Fibroblast of skin of scalp (primary cell): ENCODE measurements at regions not wholly inside any gene's neighbourhood (a gene's known extent, or its start where the extent isn't known, plus 50 kb on each side); places are given as distances from the start of the nearest gene placed in this dataset.

Experiments used
- DNase-seq: peaks from one replicate; pipeline ENCODE4 v3.0.0-alpha.2; 2013

DNA sequence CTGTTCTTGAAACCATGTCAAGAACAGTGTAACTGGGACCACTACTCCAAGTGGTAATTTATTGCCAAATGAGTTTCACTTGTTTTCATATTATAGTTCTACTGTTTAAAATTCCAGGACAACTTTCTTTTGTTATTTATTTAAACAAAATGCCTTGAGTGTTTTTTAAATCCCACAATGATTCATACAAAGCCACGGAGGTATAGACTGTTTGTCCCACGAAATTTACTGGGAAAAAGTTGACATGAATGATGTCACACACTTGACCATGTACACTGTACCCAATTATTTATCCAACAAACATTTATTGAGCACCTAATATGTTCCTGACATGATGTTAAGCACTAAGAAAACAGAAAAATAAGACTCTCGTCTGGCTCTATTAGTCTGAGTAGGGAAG, 243.9 kb upstream of the SIX2 start:
- DNase-seq: peak; percentile 30

DNA sequence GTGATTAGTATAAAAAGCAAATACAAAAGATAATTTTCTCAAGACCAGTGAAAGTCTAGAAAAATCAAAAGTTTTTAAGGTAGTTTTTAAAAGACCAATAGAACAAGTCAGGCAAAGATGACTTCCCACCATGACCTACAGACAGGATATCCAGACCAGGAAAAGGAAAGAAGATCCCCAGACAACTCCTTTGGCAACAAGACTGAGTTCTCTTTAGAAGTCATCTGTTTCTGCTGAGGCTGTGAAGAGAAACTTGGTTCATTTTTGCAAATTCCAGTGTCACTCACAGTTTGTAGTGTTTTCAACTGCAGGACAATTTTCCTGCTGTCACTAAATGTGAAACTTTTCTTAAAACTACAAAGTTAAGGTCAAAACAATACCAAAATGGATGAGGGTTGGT, 240.9 kb upstream of the SIX2 start:
- DNase-seq: no peak

DNA sequence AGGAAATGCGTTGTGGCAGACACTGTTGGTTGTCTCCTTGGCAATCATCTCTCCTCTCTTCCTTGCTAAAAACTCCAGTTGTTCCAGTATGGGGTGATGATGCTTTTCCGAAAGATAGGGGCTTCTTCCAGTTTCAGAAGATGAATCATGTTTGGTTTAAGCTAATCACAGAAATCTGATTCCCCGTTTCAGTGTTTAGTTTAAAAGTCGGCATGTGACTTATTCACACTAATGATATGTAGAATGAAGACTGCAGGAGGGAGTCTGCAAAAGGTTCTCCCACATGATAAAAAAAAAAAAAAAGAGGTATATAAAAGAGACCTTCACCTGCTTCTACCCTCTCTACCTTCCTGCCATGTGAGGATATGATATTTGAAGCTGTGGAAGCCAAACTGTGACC, 239.0 kb upstream of the SIX2 start:
- DNase-seq: no peak

DNA sequence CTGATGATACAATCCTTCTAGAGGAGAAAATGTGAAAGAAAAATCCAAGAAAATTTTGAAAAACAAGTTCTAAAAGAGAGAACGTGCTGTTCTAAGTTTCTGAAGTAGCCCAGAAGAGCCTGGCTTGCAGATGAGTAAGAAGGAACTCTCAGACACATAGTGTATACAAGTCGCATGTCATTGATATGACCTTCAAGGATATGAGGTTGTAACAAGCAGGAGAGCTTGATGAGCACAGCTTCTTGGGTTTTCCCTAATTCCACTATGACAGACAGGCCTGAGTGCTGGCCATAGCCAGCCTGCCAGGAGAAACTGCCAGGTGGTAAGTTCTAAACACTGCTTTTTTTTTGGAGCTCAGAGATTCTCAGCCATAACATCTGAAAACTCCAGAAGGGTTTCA, 235.7 kb upstream of the SIX2 start:
- DNase-seq: no peak

DNA sequence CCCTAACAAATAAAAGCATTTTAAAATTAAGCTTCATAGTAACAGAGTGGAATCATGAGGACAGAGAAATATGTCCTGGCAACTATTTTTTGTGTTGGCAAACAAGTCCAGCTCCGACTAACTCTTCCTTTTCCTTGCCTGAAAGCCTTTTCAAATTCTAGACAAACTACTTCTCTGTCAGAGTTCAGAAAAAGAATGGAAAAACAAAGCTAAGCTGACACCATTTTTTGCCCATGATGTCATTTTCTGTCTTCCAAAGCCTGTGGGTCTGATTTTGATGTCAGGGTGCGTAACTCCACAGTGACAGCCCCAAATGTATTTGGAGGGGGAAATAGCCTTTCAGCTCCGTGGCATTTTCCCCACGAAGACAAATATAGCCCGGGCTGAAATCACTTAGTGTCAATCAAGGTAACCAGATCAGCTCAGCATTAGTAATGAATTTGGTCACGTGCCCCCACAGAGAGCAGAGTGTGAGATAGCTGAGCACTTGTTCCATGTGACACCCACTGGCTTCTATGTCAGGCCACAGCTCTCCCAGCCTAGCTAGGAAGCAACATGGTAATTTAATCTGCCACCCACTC, 233.0 kb upstream of the SIX2 start:
- peak; percentile 58 for DNase-seq

DNA sequence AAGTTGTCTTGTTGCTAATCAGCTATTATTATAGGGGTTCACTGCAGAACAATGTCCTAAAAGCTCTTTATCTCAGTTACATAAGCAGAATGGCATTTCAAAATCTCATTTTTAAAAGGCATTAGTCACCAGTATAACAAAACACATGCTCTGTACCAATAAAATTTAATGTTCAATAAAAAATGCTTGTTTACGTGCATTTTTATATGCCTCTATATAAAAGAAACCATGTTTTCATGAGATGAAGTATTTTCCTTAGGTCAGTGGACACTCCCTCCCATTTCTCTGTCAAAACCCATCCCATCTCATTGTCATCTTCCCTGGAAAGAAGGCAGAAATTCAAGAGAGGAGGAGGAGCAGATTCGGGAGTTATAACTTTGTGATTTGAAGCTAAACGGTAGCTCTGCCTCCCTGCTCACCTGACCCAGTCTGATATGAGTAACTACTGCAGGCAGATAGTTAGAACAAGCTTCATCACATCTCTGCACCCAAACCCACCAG, 231.9 kb upstream of the SIX2 start:
- peak; percentile 23 for DNase-seq

DNA sequence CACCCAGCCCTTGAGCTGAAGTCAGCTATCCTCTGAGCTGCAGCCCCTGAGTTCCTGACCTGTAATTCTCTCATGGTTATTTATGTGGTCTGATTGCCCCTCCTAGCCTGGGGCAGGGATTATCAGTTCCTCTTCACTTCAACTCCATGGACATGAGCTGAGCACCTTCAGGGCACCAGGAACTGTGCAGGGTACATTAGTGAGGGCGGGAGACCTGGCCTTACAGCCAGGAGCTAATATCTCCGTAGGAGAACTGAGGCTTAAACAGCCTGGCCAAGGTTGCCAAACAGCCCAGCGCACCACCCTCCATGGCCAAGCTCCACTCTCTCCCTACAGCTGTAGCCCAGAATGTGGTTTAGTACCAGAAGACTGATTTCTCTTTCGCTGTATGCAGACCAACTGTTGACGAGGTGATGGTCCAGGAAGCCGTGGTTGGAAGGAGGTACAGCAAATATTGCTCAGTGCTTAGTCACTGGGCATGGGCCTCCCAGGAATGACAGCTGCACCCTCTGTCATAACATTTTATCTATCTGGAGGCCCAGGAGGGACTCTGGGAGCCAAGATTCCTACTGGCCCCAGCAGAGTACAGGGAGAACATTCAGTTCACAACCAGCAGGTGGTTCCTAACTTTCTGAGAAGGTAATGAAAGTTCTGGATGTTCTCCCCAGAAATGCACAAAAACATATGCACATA, 228.7 kb upstream of the SIX2 start:
- peak; percentile 93 for DNase-seq

DNA sequence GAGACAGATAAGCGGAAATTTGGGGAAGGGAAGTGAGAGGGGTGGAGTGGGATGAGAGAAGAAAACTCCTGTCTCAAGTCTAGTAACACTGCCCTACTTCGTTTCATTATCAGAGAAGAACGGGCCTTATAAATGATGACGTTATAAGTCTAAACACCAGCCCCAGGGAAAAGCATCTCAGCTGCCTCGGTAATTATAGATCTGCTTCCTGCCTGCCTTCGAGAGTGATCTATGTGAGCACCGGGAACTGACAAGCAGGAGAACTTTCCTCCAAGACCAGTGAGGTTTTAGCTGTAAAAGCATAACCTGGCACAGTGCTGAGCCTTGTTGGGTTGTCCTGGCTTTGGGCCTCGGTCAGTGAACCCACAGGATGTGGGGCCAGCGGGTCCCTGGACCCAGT, 227.9 kb upstream of the SIX2 start:
- DNase-seq: no peak

DNA sequence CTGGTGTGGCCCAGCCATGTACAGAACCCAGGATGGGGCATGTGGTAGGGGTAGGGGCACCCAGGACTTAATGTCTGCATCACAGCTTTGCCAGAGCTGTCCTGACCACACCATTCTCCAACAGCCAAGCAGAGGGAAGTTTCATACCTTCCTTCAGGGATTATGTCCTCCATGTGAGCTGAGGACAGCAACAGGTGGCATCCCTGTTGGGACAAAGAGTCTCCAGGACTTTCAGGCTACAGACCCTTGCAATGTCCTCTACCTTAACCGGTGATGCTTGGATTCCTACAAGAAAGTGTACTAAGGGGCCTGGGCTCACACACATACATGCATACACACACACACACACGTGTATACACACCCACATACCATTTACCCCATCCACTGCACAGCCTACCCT, 227.0 kb upstream of the SIX2 start:
- no peak for DNase-seq

DNA sequence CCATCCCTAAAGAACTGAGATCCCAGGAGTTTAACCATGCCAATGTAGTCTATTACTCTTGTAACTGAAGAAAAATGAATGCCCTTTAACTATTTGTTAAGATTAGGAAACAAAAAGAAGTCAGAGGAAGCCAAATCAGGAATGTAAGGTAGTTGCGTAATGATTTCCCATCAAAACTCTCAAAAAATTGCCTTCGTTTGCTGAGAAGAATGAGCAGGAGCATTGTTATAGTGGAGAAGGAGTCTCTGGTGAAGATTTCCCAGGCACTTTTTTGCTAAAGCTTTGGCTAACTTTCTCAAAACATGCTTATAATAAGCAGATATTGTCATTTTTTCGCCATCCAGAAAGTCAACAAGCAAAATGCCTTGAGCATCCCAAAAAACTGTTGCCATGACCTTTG, 224.0 kb upstream of the SIX2 start:
- no peak for DNase-seq

DNA sequence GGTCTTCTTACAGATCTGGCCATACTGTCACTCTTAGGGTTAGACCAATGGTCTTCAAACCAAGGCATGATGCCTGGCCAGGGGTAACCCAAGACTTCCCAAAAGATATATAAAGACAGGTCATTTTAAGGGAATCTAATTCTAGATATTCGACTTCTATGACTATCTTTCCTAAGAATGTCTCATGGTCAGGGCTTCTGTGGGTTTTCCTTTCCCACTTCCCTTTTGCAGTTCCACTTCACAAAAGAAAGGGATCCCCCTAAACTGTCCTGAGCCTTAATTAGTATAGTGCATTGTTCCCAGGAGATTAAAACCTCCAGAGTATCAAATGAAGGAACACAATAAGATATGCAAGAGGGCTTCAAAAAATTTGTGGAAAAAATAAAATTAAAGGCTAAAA, 223.6 kb upstream of the SIX2 start:
- DNase-seq: no peak

DNA sequence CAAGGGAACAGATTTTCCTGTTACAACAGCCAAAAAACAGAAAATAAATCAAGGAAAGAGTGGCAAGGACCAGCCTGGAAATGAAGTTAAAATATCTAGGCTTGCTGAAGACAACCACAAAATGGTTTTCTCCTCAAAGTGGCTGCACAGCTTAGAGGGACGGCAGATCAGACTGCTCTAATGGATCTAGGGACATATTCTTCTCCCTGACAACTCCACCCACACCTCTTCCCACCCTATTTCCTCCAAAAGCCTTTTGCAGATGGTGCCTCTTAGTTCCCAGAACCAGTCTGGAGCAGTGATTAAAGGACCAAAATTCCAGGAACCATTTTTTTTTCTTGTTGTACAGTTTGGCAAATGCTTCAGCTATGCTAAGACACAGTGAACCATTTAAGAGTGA, 220.2 kb upstream of the SIX2 start:
- no peak for DNase-seq

DNA sequence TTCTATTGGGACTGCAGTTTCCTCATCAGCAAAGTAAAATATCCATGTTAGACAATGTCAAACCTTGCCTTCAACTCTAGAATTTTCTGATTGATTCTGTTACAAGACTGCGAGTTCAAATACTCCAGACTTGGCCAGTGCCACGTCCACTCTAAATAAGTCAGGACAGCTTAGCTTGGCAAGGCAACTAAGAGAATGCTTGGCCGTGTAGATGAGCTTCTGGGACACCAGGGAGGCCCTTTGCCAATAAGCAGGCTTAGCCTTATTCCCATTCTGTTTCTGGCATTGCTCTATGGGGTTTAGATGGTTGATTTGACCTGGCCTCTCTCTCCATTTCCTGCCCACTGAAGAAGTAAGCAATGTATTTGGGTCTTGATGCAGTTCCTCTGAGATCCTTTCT, 218.1 kb upstream of the SIX2 start:
- DNase-seq: no peak

DNA sequence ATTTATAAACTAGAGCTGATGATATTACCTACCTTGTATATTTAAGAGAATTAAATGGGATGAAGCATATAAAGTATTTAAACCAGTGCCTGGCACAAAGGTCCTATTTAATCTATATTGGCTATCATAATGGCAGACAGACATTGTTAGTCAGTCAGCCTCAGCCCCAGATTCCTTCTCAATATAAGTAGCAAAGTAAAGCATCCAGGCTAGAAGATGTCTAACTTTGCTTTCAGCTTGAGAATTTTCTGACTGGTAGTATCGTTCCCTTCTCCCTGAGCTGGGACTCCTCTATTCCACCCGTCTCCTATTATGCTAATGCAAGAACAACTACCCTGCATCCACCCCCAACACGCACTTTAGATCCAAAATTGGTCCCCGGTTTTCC, 215.7 kb upstream of the SIX2 start:
- no peak for DNase-seq

DNA sequence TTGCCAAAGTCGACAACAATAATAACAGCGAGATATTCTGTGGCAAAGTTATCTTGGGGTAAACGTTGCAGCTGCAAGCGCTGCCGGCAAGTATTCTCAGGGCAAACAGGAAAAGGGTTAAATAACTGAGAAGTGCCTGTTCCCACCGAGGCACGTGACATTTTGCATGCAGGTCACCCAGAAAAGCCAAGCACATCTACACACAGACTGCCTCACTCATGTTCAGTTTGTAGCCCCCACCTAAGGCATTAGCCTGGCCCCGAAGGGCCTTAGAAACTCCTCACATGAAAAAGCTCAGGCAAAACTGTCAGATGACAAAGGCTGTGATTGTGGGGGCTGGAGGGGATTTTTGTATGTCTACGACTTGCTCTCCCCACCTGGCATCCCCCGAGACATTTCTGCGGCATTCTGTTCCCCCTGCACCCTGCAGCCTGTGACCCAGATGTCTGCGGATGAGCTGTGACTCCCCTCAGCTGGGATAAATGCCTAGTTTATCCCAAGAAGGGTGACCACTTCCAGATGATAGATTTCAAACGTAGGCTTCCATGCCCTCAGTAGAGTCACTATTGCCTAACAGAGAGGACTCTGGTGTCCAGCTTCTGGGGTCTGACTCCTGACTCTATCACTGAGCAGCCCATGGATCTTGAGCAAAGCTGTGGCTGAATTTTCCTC, 215.2 kb upstream of the SIX2 start:
- no peak for DNase-seq

DNA sequence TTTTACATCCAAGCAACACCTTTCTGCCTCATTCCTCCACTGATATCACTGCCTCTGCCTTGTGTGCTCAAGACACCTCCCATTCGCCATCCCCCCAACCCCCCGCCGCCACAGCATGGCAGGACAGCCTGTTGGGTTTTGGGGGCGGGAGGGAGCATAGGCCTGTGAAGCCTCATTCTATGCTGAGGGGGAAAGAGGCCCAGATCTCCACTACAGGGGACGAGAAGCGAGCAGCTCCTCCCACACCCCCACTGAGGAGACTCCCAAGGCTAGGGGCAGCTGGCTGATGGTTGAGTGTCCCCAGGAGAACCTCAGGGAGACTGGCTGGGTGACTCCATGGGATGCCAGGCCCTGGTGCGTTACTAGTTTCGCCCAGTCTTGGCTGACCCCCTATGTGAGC, 214.3 kb upstream of the SIX2 start:
- DNase-seq: no peak

DNA sequence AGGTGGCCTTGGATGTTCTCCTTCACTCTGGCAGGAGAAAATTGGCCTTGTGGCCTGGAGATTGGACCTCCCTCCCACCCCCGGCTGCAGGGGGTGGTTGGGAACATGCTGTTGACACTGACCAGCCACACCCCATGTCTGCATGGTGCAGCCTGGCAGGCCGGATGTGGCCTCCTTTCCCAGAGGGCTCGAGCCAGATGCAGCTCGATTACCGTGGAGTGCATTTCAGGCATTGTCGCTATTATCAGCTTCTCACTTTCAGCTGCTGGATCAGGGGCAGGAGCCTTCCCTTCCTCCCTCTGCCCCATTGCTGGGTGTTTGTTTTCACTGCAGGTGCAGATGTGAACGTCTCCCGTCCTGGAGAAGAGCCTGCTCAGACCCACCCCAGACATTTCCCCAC, 211.0 kb upstream of the SIX2 start:
- DNase-seq: no peak

DNA sequence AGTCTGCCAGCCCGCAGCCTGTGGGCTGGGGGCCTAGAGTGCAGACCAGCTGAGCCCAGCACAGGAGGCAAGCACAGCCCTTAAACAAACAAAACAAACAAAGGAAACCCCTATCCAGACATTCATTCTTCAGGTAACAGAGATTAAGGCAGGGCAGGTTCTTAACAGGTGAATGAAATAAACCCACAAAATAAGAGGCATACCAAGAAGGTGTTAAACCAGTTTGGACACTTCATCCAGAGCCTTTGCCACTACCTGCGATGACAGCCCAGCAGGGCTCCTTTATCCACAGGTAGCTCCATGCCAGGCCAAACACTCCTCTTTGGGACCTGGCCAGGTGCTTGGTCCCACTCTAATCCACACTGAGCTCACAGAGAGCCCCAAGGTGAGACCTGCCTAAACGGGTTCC, 209.7 kb upstream of the SIX2 start:
- DNase-seq: no peak

DNA sequence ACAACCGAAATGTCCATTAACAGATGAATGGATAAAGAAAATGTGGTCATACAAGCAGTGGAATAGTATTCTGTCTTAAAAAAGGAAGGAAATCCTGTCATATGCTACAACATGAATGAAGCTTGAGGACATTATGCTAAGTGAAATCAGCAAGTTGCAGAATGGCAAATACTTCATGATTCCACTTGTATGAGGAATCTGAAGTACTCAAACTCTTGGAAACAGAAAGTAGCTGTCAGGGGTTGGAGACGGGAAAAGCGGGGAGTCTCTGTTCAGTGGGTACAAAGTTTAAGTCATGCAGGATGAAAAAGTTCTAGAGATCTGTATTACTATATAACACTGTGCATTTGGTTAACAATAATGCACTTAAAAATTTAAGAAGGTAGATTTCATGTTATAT, 209.0 kb upstream of the SIX2 start:
- DNase-seq: no peak

DNA sequence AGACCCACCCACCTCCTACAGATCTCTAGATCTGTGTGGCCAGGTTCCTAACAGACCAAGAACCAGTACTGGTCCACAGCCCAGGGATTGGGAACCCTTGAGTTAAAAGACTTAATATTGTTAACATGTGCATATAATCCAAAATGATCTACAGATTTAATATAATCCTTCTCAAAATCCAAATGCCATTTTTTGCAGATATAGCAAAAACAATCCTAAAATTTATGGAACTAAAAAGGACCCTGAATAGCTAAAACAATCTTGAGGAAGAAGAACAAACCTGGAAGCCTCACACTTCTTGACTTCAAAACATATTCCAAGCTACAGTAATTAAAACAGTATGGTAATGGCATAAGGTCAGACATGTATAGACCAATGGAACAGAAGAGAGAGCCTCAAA, 206.9 kb upstream of the SIX2 start:
- no peak for DNase-seq

DNA sequence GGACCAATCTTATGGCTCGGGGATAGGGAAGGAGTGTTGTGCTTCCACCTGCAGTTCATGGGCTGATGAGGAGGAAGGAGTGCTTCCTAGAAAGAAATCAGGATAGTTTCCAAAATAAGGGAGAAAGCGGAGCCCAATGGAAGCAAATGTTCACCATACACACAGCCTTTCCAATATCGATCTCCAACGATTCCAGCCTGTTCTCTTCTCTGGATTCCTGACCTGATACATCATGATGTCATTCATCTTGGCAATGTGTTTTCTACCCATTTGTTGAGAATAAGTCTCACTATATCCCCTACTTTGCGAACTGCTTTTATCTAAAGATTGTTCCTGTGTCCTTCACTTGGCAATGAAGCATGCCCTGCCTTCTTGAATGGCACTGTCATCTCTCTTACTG, 205.3 kb upstream of the SIX2 start:
- no peak for DNase-seq

DNA sequence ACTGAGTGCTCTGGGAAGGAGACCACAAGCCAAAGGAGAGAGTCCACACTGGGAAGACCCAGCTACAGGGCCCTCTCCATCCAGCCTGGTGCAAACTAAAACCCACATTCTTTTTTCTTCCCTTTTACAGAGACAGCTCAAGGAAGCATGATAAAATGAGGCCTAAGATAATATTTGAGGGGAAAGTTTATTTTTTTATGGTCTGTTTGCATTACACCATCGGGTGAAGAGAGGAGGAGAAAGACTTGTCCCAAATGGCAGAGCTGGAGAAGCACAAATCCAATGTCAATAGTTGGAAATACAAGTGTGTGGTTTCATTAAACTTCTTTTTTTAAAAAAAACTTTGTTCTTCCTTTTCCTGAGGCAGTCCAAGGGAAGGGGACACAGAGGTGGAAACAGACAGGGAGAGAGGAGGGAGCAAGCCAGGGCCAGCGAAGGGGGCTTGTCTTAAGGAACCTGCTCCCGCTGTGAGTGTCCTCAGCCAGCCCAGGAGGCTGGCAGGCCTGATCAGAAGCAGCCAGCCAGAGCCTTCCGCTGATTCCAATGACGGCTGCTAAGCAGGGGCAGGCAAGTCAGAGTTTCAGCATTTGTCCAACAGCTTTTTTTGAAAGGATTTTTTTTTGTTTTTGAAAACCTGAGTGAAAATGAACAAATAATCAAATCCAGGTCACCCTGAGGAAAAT, 203.8 kb upstream of the SIX2 start:
- peak; percentile 31 for DNase-seq

DNA sequence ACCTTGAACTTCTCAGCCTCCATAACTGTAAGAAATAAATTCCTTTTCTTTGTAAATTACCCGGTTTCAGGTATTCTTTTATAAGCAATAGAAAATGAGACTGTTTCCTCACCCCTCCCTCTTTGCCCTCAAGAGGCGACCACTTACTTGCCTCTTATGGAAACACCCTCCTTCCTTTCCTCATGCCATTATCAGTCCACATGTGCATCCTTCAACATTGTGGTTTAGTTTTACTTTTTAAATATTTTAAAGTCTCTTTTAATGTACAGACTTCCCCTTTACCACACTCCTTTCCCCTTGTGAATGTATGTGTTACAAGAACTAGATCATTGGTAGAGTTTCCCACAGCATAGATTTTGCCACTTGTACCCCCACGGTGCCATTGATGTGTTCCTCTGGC, 202.4 kb upstream of the SIX2 start:
- no peak for DNase-seq
